Kidney (tissue), 13 donors: ENCODE measurements at regions not wholly inside any gene's neighbourhood (a gene's known extent, or its start where the extent isn't known, plus 50 kb on each side); places are given as distances from the start of the nearest gene placed in this dataset.
"Not testable (repeated sequence)": the region's sequence is repeated elsewhere in the genome, so short reads cannot be mapped to it uniquely, and the experiment has no call there.

Experiments
- DNase-seq, 5 donors: peaks; one replicate each; pipeline ENCODE4 v3.0.0-alpha.2; 2013 to 2020
- FAIRE-seq: peaks from 2 replicates; lab custom pipeline; 2012; peaks lifted over from hg19 to GRCh38; lab: Jason Lieb, UNC
- H3K27ac ChIP-seq, 2 donors: one replicate each; pipeline ENCODE4 v1.7.0; 2013; ENCODE audit warnings: low read depth in 2 of 2, low read length in 2 of 2, inconsistent platforms in 1 of 2
- H3K27me3 ChIP-seq: one replicate; pipeline ENCODE4 v1.7.1; 2013; ENCODE audit warnings: low read length, inconsistent platforms; ENCODE audit not compliant: control insufficient read depth, insufficient read depth
- H3K36me3 ChIP-seq, 3 donors: one replicate each; pipeline versions ENCODE4 v1.7.0 to v1.7.1; 2013; ENCODE audit warnings: low read length in 3 of 3, control low read depth in 1 of 3, inconsistent platforms in 1 of 3; ENCODE audit not compliant: insufficient read depth in 3 of 3, control insufficient read depth in 2 of 3
- H3K4me1 ChIP-seq, 3 donors: one replicate each; pipeline versions ENCODE4 v1.7.0 to v1.7.1; 2013; ENCODE audit warnings: low read length in 3 of 3, inconsistent platforms in 1 of 3, low read depth in 1 of 3; ENCODE audit not compliant: control insufficient read depth in 2 of 3, insufficient read depth in 2 of 3
- H3K4me3 ChIP-seq, 3 donors: one replicate each; pipeline versions ENCODE4 v1.7.0 to v1.8.1; 2013; ENCODE audit warnings: low read length in 3 of 3, control low read depth in 1 of 3, inconsistent platforms in 1 of 3
- H3K9ac ChIP-seq, 3 donors: one replicate each; pipeline versions ENCODE4 v1.7.0 to v1.7.1; 2013; ENCODE audit warnings: low read length in 3 of 3, control low read depth in 1 of 3, inconsistent platforms in 1 of 3
- H3K9me3 ChIP-seq, 3 donors: one replicate each; pipeline versions ENCODE4 v1.7.0 to v1.7.1; 2013; ENCODE audit warnings: low read length in 3 of 3, control low read depth in 1 of 3, inconsistent platforms in 1 of 3; ENCODE audit not compliant: control insufficient read depth in 2 of 3, insufficient read depth in 1 of 3
- CTCF ChIP-seq: IDR thresholded peaks from 3 replicates; pipeline ENCODE4 v1.5.1; 2012; ENCODE audit warnings: mild to moderate bottlenecking, moderate library complexity, borderline replicate concordance; ENCODE audit not compliant: insufficient read depth; ENCODE audit errors: extremely low read depth
- intact Hi-C: fragments of 100-400 bp; cut with DNase I; formaldehyde crosslinking; loops from one replicate; pipeline ENCODE4 v1.11.1; 2022
- donor health status: control.
- donor health status: control.
- donor health status: control.
- donor health status: control.
- donor health status: control.
- donor health status: DM: yes; HTN: yes; CAD: no.
- donor health status: Normal renal cell carcinoma (clear cell type).

DNA sequence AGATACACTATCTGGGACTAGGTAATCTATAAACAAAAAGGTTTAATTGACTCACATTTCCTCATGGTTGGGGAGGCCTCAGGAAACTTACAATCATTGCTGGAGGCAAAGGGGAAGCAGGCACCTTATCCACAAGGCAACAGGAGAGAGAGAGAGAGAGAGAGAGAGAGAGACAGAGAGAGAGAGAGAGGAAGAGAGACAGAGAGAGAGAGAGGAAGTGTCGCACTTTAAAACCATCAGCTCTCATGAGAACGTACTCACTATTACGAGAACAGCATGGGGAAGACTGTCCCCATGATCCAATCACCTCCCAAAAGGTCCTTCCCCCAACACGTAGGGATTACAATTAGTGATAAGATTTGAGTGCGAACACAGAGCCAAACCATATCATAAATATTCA, 253.5 kb upstream of the TRIB2 start:
- no peaks in the 10 kb centered on the region for H3K27me3 ChIP-seq
- no peak for DNase-seq

DNA sequence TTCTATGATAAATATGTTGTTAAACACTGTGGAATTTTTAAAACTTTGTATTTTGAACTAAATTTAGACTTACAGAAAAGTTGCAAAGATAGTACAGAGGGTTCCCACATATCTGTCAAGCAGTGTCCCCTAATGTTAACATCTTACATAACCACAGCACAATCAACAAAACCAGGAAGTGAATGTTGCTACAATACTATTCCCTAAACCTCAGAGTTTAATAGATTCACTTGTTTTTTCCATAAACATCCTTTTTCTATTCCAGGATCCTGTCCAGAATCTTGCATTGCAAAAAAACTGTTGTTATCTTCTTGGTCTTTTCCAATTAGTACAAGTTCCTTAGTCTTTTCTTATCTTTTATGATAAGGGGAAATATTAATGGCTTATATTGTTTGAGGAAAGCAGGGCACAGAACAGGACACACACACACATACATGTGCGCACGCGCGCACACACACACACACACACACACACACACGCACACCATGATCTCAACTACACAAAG, 251.1 kb upstream of the TRIB2 start:
- intact Hi-C loops, result no loop called here
- DNase-seq (peak in 1 of 5 donors; percentile 23), FAIRE-seq (peak; percentile 32)
- Histone ChIP-seq H3K36me3 (no peaks in the 10 kb centered on the region), H3K9ac (no peak overlapping the region), H3K27ac (no peak overlapping the region), H3K4me3 (no peak overlapping the region), H3K4me1 (no peaks in the 10 kb centered on the region), H3K9me3 (no peaks in the 10 kb centered on the region), H3K27me3 (no peaks in the 10 kb centered on the region)
- no peak for TF ChIP-seq CTCF

More for the DNA sequence above, 253.5 kb upstream of the TRIB2 start:
- Histone ChIP-seq H3K9ac (no peak overlapping the region), H3K27ac (no peak overlapping the region), H3K36me3 (no peaks in the 10 kb centered on the region), H3K4me1 (no peaks in the 10 kb centered on the region), H3K4me3 (no peak overlapping the region), H3K9me3 (no peaks in the 10 kb centered on the region)
- TF ChIP-seq CTCF, result no peak
- FAIRE-seq, result no peak
- intact Hi-C loops, result no loop called here

- Histone ChIP-seq H3K4me3 (no peak overlapping the region), H3K9ac (no peak overlapping the region), H3K9me3 (no peaks in the 10 kb centered on the region), H3K27ac (no peak overlapping the region), H3K27me3 (no peaks in the 10 kb centered on the region), H3K36me3 (no peaks in the 10 kb centered on the region), H3K4me1 (no peaks in the 10 kb centered on the region)
- TF ChIP-seq CTCF, result no peak
- DNase-seq (no peak), FAIRE-seq (no peak)
- intact Hi-C loops, result no loop called here
Observed at GRCh38 chr2:12467303-12467702, 249.4 kb upstream of the TRIB2 start.

GRCh38 chr2:12469141-12469561, 247.6 kb upstream of the TRIB2 start:
- Histone ChIP-seq H3K4me1 (no peaks in the 10 kb centered on the region), H3K27me3 (no peaks in the 10 kb centered on the region), H3K27ac (no peak overlapping the region), H3K4me3 (no peak overlapping the region), H3K9me3 (no peaks in the 10 kb centered on the region), H3K36me3 (no peaks in the 10 kb centered on the region), H3K9ac (no peak overlapping the region)
- no peak for TF ChIP-seq CTCF
- peak in 1 of 5 donors; percentile 53 for DNase-seq
- no peak for FAIRE-seq
- intact Hi-C loops, result no loop called here

- DNase-seq, H3K9ac ChIP-seq, H3K4me3 ChIP-seq, H3K27ac ChIP-seq, H3K36me3 ChIP-seq, intact Hi-C loops, FAIRE-seq, H3K9me3 ChIP-seq, H3K4me1 ChIP-seq, H3K27me3 ChIP-seq: not testable (repeated sequence)
Observed at GRCh38 chr2:12472265-12472664, 244.5 kb upstream of the TRIB2 start.
